Neuronal stem cell (in vitro differentiated cells): ENCODE measurements at regions not wholly inside any gene's neighbourhood (a gene's known extent, or its start where the extent isn't known, plus 50 kb on each side); places are given as distances from the start of the nearest gene placed in this dataset.

ENCODE experiments used
- DNase-seq: peaks from one replicate; pipeline ENCODE4 v3.0.0-alpha.2; 2013; ENCODE audit warnings: low spot score
- H2AFZ ChIP-seq: one replicate; pipeline ENCODE4 v1.6.1; 2013; ENCODE audit warnings: mild to moderate bottlenecking, low read length, inconsistent platforms
- H2AK5ac ChIP-seq: 2 replicates; pipeline ENCODE4 v1.6.1; 2013; ENCODE audit warnings: low read depth, mild to moderate bottlenecking, inconsistent platforms, low read length, moderate library complexity, mixed read lengths
- H2BK120ac ChIP-seq: 2 replicates; pipeline ENCODE4 v1.6.1; 2013; ENCODE audit warnings: low read depth, mild to moderate bottlenecking, inconsistent platforms, low read length, moderate library complexity, mixed read lengths
- H2BK12ac ChIP-seq: one replicate; pipeline ENCODE4 v1.6.1; 2013; ENCODE audit warnings: low read length, inconsistent platforms
- H2BK15ac ChIP-seq: 2 replicates; pipeline ENCODE4 v1.6.1; 2013; ENCODE audit warnings: mild to moderate bottlenecking, low read length, inconsistent platforms, mixed read lengths
- H2BK5ac ChIP-seq: one replicate; pipeline ENCODE4 v1.6.1; 2013; ENCODE audit warnings: inconsistent platforms, mild to moderate bottlenecking, low read length, moderate library complexity
- H3K14ac ChIP-seq: one replicate; pipeline ENCODE4 v1.6.1; 2013; ENCODE audit warnings: low read length, inconsistent platforms
- H3K18ac ChIP-seq: 2 replicates; pipeline ENCODE4 v1.6.1; 2013; ENCODE audit warnings: low read length, inconsistent platforms
- H3K23ac ChIP-seq: 2 replicates; pipeline ENCODE4 v1.6.1; 2013; ENCODE audit warnings: low read depth, mild to moderate bottlenecking, mixed read lengths, low read length, inconsistent platforms; ENCODE audit not compliant: poor library complexity
- H3K27ac ChIP-seq: replicated peaks from 3 replicates; pipeline ENCODE4 v1.5.1; 2013; ENCODE audit warnings: low read length, inconsistent platforms
- H3K27me3 ChIP-seq, 3 experiments: 2 replicates each; pipeline ENCODE4 v1.6.1; 2013; ENCODE audit warnings: low read length in 3 of 3, mild to moderate bottlenecking in 2 of 3, inconsistent platforms in 1 of 3, low read depth in 1 of 3, mixed read lengths in 1 of 3, moderate library complexity in 1 of 3; ENCODE audit not compliant: control insufficient read depth in 3 of 3, insufficient read depth in 3 of 3
- H3K36me3 ChIP-seq, 2 donors: replicated peaks in 1 of 2; 2 replicates each; pipeline ENCODE4 v1.6.1; 2013; ENCODE audit warnings: low read length in 2 of 2; ENCODE audit not compliant: control insufficient read depth in 2 of 2, insufficient read depth in 2 of 2
- H3K4ac ChIP-seq: 2 replicates; pipeline ENCODE4 v1.6.1; 2013; ENCODE audit warnings: inconsistent platforms, mild to moderate bottlenecking, low read length, moderate library complexity
- H3K4me1 ChIP-seq, 2 donors: 1 replicate in 1 of 2; 2 replicates in 1 of 2; pipeline ENCODE4 v1.6.1; 2013; ENCODE audit warnings: low read length in 2 of 2, low read depth in 1 of 2; ENCODE audit not compliant: control insufficient read depth in 2 of 2, insufficient read depth in 1 of 2
- H3K4me2 ChIP-seq: one replicate; pipeline ENCODE4 v1.6.1; 2013; ENCODE audit warnings: mild to moderate bottlenecking, low read length, inconsistent platforms; ENCODE audit not compliant: insufficient read depth, poor library complexity, severe bottlenecking
- H3K4me3 ChIP-seq, 2 donors: 2 replicates each; pipeline ENCODE4 v1.5.1; 2013; ENCODE audit warnings: low read length in 2 of 2, mild to moderate bottlenecking in 2 of 2, inconsistent platforms in 1 of 2, moderate library complexity in 1 of 2
- H3K79me1 ChIP-seq: one replicate; pipeline ENCODE4 v1.6.1; 2013; ENCODE audit warnings: low read depth, mild to moderate bottlenecking, inconsistent platforms, low read length, moderate library complexity
- H3K9ac ChIP-seq: one replicate; pipeline ENCODE4 v1.6.1; 2013; ENCODE audit warnings: mild to moderate bottlenecking, low read depth, low read length, inconsistent platforms; ENCODE audit not compliant: poor library complexity
- H3K9me3 ChIP-seq, 2 donors: replicated peaks in 1 of 2; 2 replicates each; pipeline versions ENCODE3 to v1.6.1; 2013; ENCODE audit warnings: low read length in 2 of 2, mild to moderate bottlenecking in 2 of 2, inconsistent platforms in 1 of 2, low read depth in 1 of 2, mixed read lengths in 1 of 2, moderate library complexity in 1 of 2; ENCODE audit not compliant: control insufficient read depth in 2 of 2, insufficient read depth in 1 of 2
- H4K8ac ChIP-seq: one replicate; pipeline ENCODE4 v1.6.1; 2013; ENCODE audit warnings: low read depth, mild to moderate bottlenecking, inconsistent platforms, low read length, moderate library complexity
- H4K91ac ChIP-seq: one replicate; pipeline ENCODE4 v1.6.1; 2013; ENCODE audit warnings: low read length, low read depth, mild to moderate bottlenecking, inconsistent platforms; ENCODE audit not compliant: poor library complexity
- WGBS, 2 donors: extraction: QIAGEN DNeasy Blood & Tissue Kit; methylation state at CpG; one replicate each; pipeline ENCODE4 v1.1.7; 2013; ENCODE audit warnings: missing lambda C conversion rate in 2 of 2, mixed read lengths in 1 of 2; ENCODE audit not compliant: insufficient read length in 2 of 2, insufficient replicate concordance in 1 of 2; ENCODE audit errors: extremely low coverage in 2 of 2; 5-methylcytosine and 5-hydroxymethylcytosine counted together

- Histone ChIP-seq H4K8ac (no peak overlapping the region), H3K14ac (no peak overlapping the region), H3K27me3 (peaks cover 0 to 35% (median 0%) of the 10 kb centered on the region in 3 experiments), H3K4me3 (no peak overlapping the region), H2BK120ac (peak overlapping the region; percentile 96), H3K79me1 (no peaks in the 10 kb centered on the region), H3K4me1 (peaks cover 0 to under 1% of the 10 kb centered on the region in 2 donors), H3K23ac (no peak overlapping the region), H3K4ac (no peak overlapping the region), H2BK15ac (peak overlapping the region; percentile 89), H3K9me3 (peaks cover 0 to 4% of the 10 kb centered on the region in 2 donors), H4K91ac (no peak overlapping the region), H3K18ac (peak overlapping the region; percentile 52), H3K27ac (no peak overlapping the region), H3K36me3 (no peaks in the 10 kb centered on the region), H2BK12ac (peak overlapping the region; percentile 63), H2AFZ (no peak overlapping the region), H2BK5ac (peak overlapping the region; percentile 93), H3K4me2 (no peak overlapping the region), H3K9ac (no peak overlapping the region), H2AK5ac (peak overlapping the region; percentile 82)
- WGBS, 2 donors: no CpG with 5 or more reads among the region's 26 CpGs
- no peak for DNase-seq
These were observed 82.3 kb downstream of the UNCX start for GRCh38 chr7:1314908-1315450.

- no peak for DNase-seq
- Histone ChIP-seq H3K9me3 (peaks cover 0 to 4% of the 10 kb centered on the region in 2 donors), H3K4me2 (no peak overlapping the region), H3K18ac (no peak overlapping the region), H3K4ac (no peak overlapping the region), H3K79me1 (no peaks in the 10 kb centered on the region), H4K91ac (no peak overlapping the region), H2AK5ac (no peak overlapping the region), H2BK5ac (no peak overlapping the region), H2BK120ac (no peak overlapping the region), H3K23ac (no peak overlapping the region), H3K9ac (no peak overlapping the region), H3K4me3 (no peak overlapping the region), H3K27me3 (peaks cover 0 to 34% (median 0%) of the 10 kb centered on the region in 3 experiments), H3K14ac (no peak overlapping the region), H2BK15ac (no peak overlapping the region), H2BK12ac (no peak overlapping the region), H3K4me1 (peaks cover 0 to 5% of the 10 kb centered on the region in 2 donors), H3K27ac (no peak overlapping the region), H4K8ac (no peak overlapping the region), H3K36me3 (no peaks in the 10 kb centered on the region), H2AFZ (no peak overlapping the region)
- no CpG with 5 or more reads among the region's 10 CpGs for WGBS, 2 donors
These were observed 83.4 kb downstream of the UNCX start for GRCh38 chr7:1316086-1316485.

DNA sequence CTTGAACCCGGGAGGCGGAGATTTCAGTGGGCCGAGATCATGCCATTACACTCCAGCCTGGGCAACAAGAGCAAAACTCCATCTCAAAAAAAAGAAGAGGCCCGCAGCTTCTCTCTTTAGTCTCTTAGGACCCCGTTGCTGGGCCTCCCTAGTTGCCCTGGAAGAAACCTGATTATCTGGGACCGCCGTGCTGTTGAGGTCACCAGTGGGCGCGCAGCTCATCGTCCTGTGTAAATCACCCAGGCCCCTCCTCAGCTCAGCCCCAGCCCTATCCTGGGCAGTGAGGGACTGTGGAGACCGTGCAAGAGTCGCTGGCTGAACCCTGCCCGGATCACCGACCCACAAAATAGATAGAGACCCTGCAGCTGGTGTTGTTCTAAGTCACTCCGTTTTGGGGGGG lies 85.0 kb downstream of the UNCX start:
- Histone ChIP-seq H2BK5ac (no peak overlapping the region), H4K91ac (no peak overlapping the region)
- no CpG with 5 or more reads among the region's 15 CpGs for WGBS, 2 donors

DNA sequence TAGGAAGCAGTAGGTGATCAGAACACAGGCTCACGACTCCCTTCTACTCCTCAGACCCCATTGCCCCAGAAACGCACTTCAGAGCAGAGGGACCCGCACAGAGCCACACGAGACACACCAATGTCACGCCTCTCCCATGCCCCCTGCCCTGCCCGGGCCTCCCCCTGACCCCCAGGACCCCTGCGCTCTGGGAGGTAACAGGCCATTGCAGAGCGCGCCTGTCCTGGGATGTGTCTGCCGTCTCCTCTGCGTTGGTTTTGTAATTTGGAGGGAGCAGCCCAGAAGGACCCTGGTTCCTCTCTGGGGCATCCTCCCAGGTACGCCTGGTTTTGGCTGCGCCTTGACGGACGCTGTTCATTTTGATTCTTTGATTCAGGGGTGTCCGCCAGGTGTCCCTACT lies 85.4 kb downstream of the UNCX start:
- no CpG with 5 or more reads among the region's 16 CpGs for WGBS, 2 donors
- H2BK15ac ChIP-seq: no peak overlapping the region

More for the DNA sequence above, 85.0 kb downstream of the UNCX start:
- H3K4me2 ChIP-seq: no peak overlapping the region
- H2AFZ ChIP-seq: no peak overlapping the region
- H2BK12ac ChIP-seq: no peak overlapping the region
- no peak overlapping the region for H3K27ac ChIP-seq
- H3K14ac ChIP-seq: no peak overlapping the region
- no peak overlapping the region for H3K23ac ChIP-seq
- peaks cover 0 to 1% of the 10 kb centered on the region in 2 donors for H3K9me3 ChIP-seq
- H2BK15ac ChIP-seq: no peak overlapping the region
- no peak overlapping the region for H2AK5ac ChIP-seq
- DNase-seq: no peak
- no peaks in the 10 kb centered on the region for H3K36me3 ChIP-seq
- no peak overlapping the region for H3K18ac ChIP-seq
- no peak overlapping the region for H3K4me3 ChIP-seq
- no peak overlapping the region for H4K8ac ChIP-seq
- H3K27me3 ChIP-seq: peaks cover 0 to 32% (median 0%) of the 10 kb centered on the region in 3 experiments
- no peak overlapping the region for H2BK120ac ChIP-seq
- peaks cover 0 to 9% of the 10 kb centered on the region in 2 donors for H3K4me1 ChIP-seq
- H3K9ac ChIP-seq: no peak overlapping the region
- H3K79me1 ChIP-seq: no peaks in the 10 kb centered on the region
- no peak overlapping the region for H3K4ac ChIP-seq

More for the DNA sequence above, 85.4 kb downstream of the UNCX start:
- H3K27ac ChIP-seq: no peak overlapping the region
- no peak overlapping the region for H3K4me2 ChIP-seq
- H3K4ac ChIP-seq: no peak overlapping the region
- no peaks in the 10 kb centered on the region for H3K9me3 ChIP-seq
- no peaks in the 10 kb centered on the region for H3K36me3 ChIP-seq
- peaks cover 1 to 9% of the 10 kb centered on the region in 2 donors for H3K4me1 ChIP-seq
- no peak overlapping the region for H4K91ac ChIP-seq
- no peak overlapping the region for H4K8ac ChIP-seq
- H2BK12ac ChIP-seq: no peak overlapping the region
- H3K79me1 ChIP-seq: no peaks in the 10 kb centered on the region
- no peak overlapping the region for H3K9ac ChIP-seq
- no peak overlapping the region for H2BK120ac ChIP-seq
- H3K4me3 ChIP-seq: no peak overlapping the region
- H2AFZ ChIP-seq: no peak overlapping the region
- no peak for DNase-seq
- peaks cover 0 to 36% (median 0%) of the 10 kb centered on the region in 3 experiments for H3K27me3 ChIP-seq
- no peak overlapping the region for H2BK5ac ChIP-seq
- H3K14ac ChIP-seq: no peak overlapping the region
- H2AK5ac ChIP-seq: no peak overlapping the region
- no peak overlapping the region for H3K23ac ChIP-seq
- no peak overlapping the region for H3K18ac ChIP-seq
